GM19035 (cell line): ENCODE measurements at regions not wholly inside any gene's neighbourhood (a gene's known extent, or its start where the extent isn't known, plus 50 kb on each side); places are given as distances from the start of the nearest gene placed in this dataset.

ENCODE experiments used
- ATAC-seq: cut with Tn5 transposase; IDR thresholded peaks from one replicate; pipeline ENCODE4 v1.9.1; 2021; ENCODE audit not compliant: unreplicated experiment

- no peak for ATAC-seq
These were observed 287.7 kb upstream of the TLE4 start for GRCh38 chr9:79284081-79284480.

DNA sequence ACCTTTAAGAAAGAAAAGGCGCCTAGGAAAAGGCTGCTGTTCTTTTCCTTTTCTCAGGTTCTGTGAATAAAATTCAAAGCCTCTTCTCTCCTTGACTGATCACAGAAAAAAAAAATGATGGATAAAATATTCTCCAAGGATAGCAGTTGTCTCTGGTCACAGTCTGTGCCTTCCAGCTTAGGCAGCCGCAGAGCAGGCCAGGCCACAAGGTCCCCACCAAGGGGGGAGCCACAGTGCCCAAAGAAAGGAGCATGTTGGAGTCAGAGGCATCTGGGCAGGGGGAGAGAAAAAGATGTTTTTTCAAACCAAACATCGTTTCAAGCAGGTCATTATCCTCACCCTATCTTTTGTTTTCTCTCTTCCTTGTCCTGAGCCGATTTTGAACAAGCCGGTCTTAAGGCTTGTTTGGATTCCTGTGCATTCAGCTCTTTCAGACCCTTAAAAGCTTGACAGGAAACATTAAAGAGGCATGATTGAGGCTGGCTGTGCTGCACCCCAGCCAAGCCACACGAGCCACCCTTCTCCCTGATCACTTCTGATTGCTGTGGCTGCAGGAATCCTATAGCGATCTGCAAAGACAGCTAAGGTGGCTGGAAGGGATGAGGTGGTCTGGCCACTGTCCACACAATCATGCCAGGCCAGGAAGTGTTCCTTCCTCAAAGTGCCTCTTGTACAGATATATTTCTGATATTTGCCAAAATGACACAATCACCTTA lies 284.6 kb upstream of the TLE4 start:
- ATAC-seq: no peak

DNA sequence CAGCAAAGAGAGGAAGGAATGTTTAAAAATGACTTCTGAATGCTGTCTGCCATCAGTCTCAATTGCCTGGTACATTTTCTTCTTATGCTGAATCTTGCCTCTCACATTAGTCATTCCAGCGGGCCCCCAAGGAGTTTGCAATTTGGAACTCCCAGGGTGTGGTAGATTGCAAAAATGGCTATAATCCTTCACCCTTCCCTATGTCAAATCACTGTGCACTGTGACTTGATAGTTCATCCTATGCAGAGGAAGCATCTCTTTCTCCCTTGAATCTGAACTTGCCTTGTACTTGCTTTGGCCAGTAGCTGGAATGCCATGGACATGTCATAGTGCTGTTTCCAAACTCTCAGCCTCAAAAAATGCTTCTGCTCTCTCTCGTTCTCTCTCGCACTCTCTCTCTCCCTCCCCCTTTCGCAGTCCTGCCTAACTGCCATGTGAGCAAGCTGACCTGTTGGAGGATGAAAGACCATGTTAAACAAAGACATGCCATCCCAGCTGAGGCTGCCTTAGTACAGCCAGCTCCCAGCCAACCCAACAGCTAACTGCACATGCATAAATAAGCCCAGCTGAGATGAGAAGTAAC lies 284.0 kb upstream of the TLE4 start:
- ATAC-seq: no peak

- no peak for ATAC-seq
These were observed 281.9 kb upstream of the TLE4 start for GRCh38 chr9:79289856-79290255.

DNA sequence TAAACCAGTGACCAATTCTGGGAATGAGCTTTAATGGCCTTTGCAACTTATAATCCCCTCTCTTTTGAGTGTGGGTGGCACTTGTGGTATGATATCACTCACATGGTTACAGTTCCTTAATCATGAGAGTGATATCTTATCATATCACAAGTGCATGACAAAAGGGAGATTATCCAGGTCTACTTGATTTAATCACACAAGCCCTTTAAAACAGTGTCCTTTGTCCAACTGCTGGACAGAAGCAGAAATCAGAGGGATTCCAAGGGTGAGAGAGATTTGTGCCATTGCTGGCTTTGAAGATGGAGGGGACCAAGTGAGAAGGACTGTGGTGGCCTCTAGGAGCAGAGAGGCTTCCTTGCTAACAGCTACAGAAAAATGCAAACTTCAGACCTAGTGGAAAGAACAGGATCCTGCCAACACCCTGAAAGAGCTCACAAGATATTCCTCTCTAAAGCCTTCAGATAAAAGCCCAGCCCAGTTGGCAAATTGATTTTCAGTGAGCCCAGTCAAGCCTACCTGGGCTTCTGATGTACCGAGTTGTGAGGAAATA lies 279.0 kb upstream of the TLE4 start:
- no peak for ATAC-seq

GRCh38 chr9:79300068-79300467 lies 271.7 kb upstream of the TLE4 start:
- ATAC-seq: no peak

DNA sequence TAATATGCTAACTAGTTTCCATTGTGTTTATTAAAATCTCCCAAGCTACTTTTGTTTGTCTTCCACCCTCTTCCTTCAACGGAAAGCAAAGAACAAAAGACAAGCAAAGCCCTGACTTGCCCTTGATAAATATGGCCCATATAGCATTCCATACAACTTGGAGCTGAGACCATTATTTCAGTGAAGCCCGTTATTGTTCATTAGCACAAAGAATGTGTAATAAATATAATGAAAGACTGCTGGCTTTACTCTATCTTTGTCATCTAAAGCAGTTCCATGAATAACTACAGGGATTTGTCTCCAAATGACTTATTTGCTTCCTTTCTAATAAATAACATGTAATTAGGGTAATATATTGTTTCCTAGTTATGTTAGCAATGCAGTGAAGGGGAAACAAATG lies 270.7 kb upstream of the TLE4 start:
- ATAC-seq: no peak

- ATAC-seq: no peak
These were observed 270.0 kb upstream of the TLE4 start for GRCh38 chr9:79301551-79302391.

GRCh38 chr9:79302569-79302968 lies 269.2 kb upstream of the TLE4 start:
- ATAC-seq: no peak

DNA sequence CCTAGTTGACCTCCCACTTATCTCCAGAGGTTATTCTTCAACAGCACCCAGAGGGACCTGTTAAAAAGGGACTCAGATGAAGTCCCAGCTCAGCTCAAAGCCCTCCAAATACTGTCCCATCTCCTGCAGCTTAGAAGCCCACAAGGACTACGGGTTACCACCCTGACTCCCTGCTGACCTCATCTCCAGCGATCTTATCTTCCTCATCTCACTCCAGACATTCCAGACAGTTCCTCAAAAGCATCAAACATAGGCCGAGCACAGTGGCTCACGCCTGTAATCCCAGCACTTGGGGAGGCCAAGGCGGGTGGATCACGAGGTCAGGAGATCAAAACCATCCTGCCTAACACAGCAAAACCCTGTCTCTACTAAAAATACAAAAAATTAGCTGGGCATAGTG lies 263.8 kb upstream of the TLE4 start:
- no peak for ATAC-seq

GRCh38 chr9:79312686-79313421 lies 258.9 kb upstream of the TLE4 start:
- no peak for ATAC-seq

GRCh38 chr9:79325501-79325900 lies 246.3 kb upstream of the TLE4 start:
- no peak for ATAC-seq

GRCh38 chr9:79329861-79330260 lies 241.9 kb upstream of the TLE4 start:
- ATAC-seq: no peak

GRCh38 chr9:79334001-79334400 lies 237.8 kb upstream of the TLE4 start:
- no peak for ATAC-seq

DNA sequence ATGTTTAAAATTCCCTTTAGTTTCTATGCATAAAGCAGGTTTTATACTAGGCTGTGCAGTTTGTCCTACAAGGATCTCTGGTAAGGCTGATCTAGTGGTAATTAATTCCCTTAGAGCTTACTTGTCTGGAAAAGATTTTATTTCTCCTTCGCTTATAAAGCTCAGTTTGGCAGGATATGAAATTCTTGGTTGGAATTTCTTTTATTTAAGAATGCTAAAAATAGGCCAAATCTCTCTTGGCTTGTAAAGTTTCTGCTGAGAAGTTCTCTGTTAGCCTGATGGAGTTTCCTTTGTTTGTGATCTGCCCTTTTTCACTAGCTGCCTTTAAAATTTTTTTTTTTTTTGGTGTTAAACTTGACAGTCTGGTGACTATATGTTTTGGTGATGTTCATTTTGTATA lies 237.1 kb upstream of the TLE4 start:
- no peak for ATAC-seq

GRCh38 chr9:79335987-79336386 lies 235.8 kb upstream of the TLE4 start:
- no peak for ATAC-seq

GRCh38 chr9:79341561-79341960 lies 230.2 kb upstream of the TLE4 start:
- no peak for ATAC-seq

DNA sequence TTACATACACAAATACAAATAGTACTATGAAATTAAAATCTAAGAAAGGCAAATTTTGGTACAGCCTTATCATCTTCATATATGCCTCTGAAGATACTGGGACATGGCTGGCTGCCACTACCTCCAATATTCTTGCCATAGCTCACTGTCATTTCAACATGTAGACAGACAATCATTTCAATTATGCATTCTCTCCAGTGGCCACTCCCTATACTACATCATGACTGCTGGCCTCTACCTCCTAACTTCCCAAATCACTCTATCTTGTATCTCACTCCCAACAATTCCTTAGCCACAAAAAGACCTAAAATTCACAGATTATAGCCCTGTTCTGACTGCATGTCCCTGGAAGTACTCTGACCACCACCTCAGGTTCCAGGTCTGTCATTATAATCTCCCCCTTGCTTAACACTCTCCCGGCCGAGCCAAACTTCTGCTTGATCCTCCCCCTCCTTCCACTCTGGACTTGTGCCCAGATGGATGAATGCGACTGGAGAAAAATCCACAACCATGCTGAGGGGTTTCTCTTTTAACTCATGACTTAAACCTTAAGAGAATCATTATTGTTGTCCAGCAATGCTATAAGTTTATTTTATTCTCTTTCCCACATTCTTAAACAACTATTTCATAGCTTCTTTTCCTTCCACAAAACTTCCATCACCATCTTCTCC lies 225.3 kb upstream of the TLE4 start:
- no peak for ATAC-seq

DNA sequence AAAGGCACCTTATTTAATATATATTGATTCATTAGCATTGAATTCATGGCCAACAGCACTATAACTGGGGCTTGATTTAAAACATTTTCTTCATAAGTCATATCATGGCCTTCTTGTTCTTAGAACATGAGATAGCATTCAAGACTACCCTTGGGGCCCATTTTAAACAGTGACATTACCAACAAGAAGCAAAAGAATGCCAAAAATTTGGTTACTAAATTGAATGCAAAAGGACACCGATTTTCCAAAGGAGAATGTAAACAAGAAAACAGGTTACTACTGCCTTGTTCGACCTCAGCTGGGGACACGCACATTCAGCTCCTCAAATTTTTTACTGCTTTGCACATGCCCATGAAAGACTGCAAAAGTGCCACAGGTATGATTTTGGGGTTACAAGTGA lies 219.4 kb upstream of the TLE4 start:
- no peak for ATAC-seq

GRCh38 chr9:79353856-79354520 lies 217.8 kb upstream of the TLE4 start:
- ATAC-seq: no peak
